Spleen (tissue), 7 donors: ENCODE measurements at regions not wholly inside any gene's neighbourhood (a gene's known extent, or its start where the extent isn't known, plus 50 kb on each side); places are given as distances from the start of the nearest gene placed in this dataset.

Experiments used
- CTCF ChIP-seq, 11 experiments: fragments of 200-600 bp in 7 of 11; fragments of 450-650 bp in 4 of 11; sonication (generic) in 4 of 11; IDR thresholded peaks in 8 of 11; conservative IDR thresholded peaks in 3 of 11; 1 replicate in 7 of 11; 2 replicates in 4 of 11; pipeline versions ENCODE4 v1.4.0 to v1.8.0; 2016 to 2021; ENCODE audit warnings: antibody characterized with exemption in 11 of 11, inconsistent platforms in 4 of 11, mild to moderate bottlenecking in 1 of 11
- POLR2AphosphoS5 ChIP-seq, 3 donors: sonication (generic); formaldehyde crosslinking; IDR thresholded peaks; one replicate each; pipeline ENCODE4 v1.5.1; 2017; ENCODE audit warnings: antibody characterized with exemption in 3 of 3
- donor health status: DM: no; HTN: no; CAD: no; lungs with moderate emphysema.
- donor health status: DM: no; HTN: no; CAD: no.
- donor health status: DM: no; HTN: no; CAD: no.

GRCh38 chr2:65548064-65548463, 115.7 kb upstream of the SPRED2 start:
- no peak for TF ChIP-seq POLR2AphosphoS5 (IDR thresholded peaks at IDR 0.05)
- no peak for TF ChIP-seq CTCF (IDR thresholded peaks at IDR 0.05 in 8 of 11, conservative IDR thresholded peaks at IDR 0.05 in 3 of 11)
